ENCODE measurements at regions not wholly inside any gene's neighbourhood (a gene's known extent, or its start where the extent isn't known, plus 50 kb on each side); places are given as distances from the start of the nearest gene placed in this dataset.

DNA sequence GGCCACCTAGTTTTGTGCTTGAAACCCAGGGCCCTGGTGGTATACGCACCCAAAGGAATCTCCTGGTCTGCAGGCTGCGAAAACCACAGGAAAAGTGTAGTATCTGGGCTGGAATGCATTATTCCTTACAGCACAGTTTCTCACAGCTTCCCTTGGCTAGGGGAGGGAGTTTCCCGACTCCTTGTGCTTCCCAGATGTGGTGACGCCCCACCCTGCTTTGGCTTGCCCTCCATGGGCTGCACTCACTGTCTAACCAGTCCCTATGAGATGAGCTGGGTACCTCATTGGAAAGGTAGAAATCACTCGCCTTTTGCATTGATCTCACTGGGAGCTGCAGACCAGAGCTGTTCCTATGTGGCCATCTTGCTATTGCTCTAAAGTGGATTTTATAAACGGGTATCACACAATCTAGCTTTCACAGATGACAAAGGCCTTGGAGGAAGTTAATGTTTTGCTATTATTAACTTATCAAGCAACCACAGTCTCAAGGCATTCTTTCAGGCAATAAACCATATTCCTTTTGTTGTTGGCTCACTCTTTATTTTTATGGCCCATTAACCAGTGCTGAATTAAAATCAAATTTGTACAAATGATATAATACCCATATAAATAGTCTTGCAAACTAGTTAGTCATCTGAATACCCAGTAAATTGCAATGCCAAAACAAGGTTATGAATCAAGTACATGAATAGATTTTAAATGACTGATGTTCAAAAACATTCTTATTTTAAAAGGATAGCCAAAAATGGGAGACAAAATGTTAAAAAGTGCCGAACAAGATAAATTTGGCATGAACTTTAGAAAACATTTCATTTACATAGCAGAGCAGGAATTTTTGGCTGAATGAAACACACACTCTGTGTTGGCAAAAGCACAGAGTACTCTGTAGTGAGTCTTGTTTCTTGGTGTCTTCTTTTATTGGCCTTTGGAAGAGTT, 475.4 kb upstream of the ARGLU1 start:
- Histone ChIP-seq H3T11ph (ENCODE audit: low read length) (no peak overlapping the region), H2BK20ac (ENCODE audit: low read depth, low read length, poor library complexity, severe bottlenecking) (no peak overlapping the region), H3K9ac (ENCODE audit: extremely low read depth, insufficient read length, low read length) (no peak overlapping the region), H3K4ac (ENCODE audit: low read depth, low read length) (no peak overlapping the region), H2BK120ac (ENCODE audit: low read depth, low read length, poor library complexity, severe bottlenecking) (no peak overlapping the region), H3K18ac (ENCODE audit: insufficient read length, low read depth, low read length) (no peak overlapping the region), H3K4me1 (ENCODE audit: insufficient read depth, low read length) (no peaks in the 10 kb centered on the region), H3K23ac (ENCODE audit: insufficient read length, low read depth, low read length) (no peak overlapping the region), H3K4me2 (ENCODE audit: insufficient read depth, insufficient read length, low read length) (no peak overlapping the region), H2AFZ (ENCODE audit: low read length) (no peak overlapping the region), H3K9me3 (ENCODE audit: control insufficient read depth, low read depth, low read length) (no peaks in the 10 kb centered on the region), H3K27me3 (ENCODE audit: insufficient read depth, low read length) (no peaks in the 10 kb centered on the region), H3K79me1 (ENCODE audit: insufficient read depth, low read depth, low read length, poor library complexity, severe bottlenecking) (no peaks in the 10 kb centered on the region), H3K56ac (ENCODE audit: insufficient read length, low read depth, low read length) (no peak overlapping the region), H4K5ac (ENCODE audit: insufficient read length, low read depth, low read length) (no peak overlapping the region), H3K14ac (ENCODE audit: insufficient read depth, low read length) (no peak overlapping the region), H4K20me1 (ENCODE audit: control insufficient read depth, insufficient read depth, insufficient read length) (no peaks in the 10 kb centered on the region), H4K8ac (replicated peaks; ENCODE audit: insufficient read length, low read depth, low read length) (no peak overlapping the region), H3K27ac (ENCODE audit: insufficient read length, low read depth, low read length) (no peak overlapping the region), H3K79me2 (ENCODE audit: insufficient read depth, low read length) (no peaks in the 10 kb centered on the region), H2AK5ac (ENCODE audit: insufficient read length, low read length) (no peak overlapping the region), H3K23me2 (ENCODE audit: insufficient read length, low read depth, low read length, poor library complexity, severe bottlenecking) (no peaks in the 10 kb centered on the region), H2BK15ac (ENCODE audit: low read depth, low read length) (no peak overlapping the region), H2BK12ac (ENCODE audit: insufficient read length, low read depth, low read length) (no peak overlapping the region), H2BK5ac (ENCODE audit: insufficient read length, low read length) (no peak overlapping the region), H4K91ac (ENCODE audit: insufficient read length, low read depth, low read length) (no peak overlapping the region)
- Mint-ChIP-seq H3K4me1 (no peaks in the 10 kb centered on the region), H3K27ac (no peak overlapping the region; a peak in 1 of 7 replicates), H3K27me3 (ENCODE audit: low read depth) (no peaks in the 10 kb centered on the region; the same call in none of the 2 replicates), H3K36me3 (ENCODE audit: insufficient read depth in 1 of 3, low read depth in 3 of 3) (peaks cover 5 to 18% (median 5%) of the 10 kb centered on the region in 3 experiments; a peak in 5 of 7 replicates), H3K4me3 (no peak overlapping the region), H3K9me3 (peaks cover 10 to 13% of the 10 kb centered on the region in 2 experiments)
- TF ChIP-seq, protein P1, sequence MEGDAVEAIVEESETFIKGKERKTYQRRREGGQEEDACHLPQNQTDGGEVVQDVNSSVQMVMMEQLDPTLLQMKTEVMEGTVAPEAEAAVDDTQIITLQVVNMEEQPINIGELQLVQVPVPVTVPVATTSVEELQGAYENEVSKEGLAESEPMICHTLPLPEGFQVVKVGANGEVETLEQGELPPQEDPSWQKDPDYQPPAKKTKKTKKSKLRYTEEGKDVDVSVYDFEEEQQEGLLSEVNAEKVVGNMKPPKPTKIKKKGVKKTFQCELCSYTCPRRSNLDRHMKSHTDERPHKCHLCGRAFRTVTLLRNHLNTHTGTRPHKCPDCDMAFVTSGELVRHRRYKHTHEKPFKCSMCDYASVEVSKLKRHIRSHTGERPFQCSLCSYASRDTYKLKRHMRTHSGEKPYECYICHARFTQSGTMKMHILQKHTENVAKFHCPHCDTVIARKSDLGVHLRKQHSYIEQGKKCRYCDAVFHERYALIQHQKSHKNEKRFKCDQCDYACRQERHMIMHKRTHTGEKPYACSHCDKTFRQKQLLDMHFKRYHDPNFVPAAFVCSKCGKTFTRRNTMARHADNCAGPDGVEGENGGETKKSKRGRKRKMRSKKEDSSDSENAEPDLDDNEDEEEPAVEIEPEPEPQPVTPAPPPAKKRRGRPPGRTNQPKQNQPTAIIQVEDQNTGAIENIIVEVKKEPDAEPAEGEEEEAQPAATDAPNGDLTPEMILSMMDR (conservative IDR thresholded peaks at IDR 0.05) = no peak
- no peak for DNase-seq
- no CpG with 5 or more reads among the region's 7 CpGs for WGBS (ENCODE audit: extremely low coverage, insufficient read length, low lambda C conversion rate)

Measured in H9 (cell line).